ENCODE measurements at regions not wholly inside any gene's neighbourhood (a gene's known extent, or its start where the extent isn't known, plus 50 kb on each side); places are given as distances from the start of the nearest gene placed in this dataset.
"Not testable (repeated sequence)": the region's sequence is repeated elsewhere in the genome, so short reads cannot be mapped to it uniquely, and the experiment has no call there.

- not testable (repeated sequence) for H3K9me3 ChIP-seq, H3K4me3 ChIP-seq, H3K36me3 ChIP-seq, H3K27me3 ChIP-seq, DNase-seq
These were observed 612.0 kb downstream of the TTLL7 start for GRCh38 chr1:83386946-83387345.

- not testable (repeated sequence) for H3K9me3 ChIP-seq, H3K4me3 ChIP-seq, H3K27me3 ChIP-seq, H3K36me3 ChIP-seq, DNase-seq
These were observed 615.8 kb downstream of the TTLL7 start for GRCh38 chr1:83383107-83383506.

- not testable (repeated sequence) for H3K36me3 ChIP-seq, H3K9me3 ChIP-seq, DNase-seq, H3K4me3 ChIP-seq, H3K27me3 ChIP-seq
These were observed 625.9 kb downstream of the TTLL7 start for GRCh38 chr1:83373018-83373417.

GRCh38 chr1:83369853-83370252, 629.1 kb downstream of the TTLL7 start:
- H3K9me3 ChIP-seq, H3K36me3 ChIP-seq, H3K27me3 ChIP-seq, DNase-seq, H3K4me3 ChIP-seq: not testable (repeated sequence)

- DNase-seq, H3K27me3 ChIP-seq, H3K4me3 ChIP-seq, H3K9me3 ChIP-seq, H3K36me3 ChIP-seq: not testable (repeated sequence)
These were observed 633.6 kb downstream of the TTLL7 start for GRCh38 chr1:83365320-83365719.

GRCh38 chr1:83345375-83345774, 653.6 kb downstream of the TTLL7 start:
- H3K9me3 ChIP-seq, DNase-seq, H3K27me3 ChIP-seq, H3K4me3 ChIP-seq, H3K36me3 ChIP-seq: not testable (repeated sequence)

GRCh38 chr1:83343767-83344166, 655.2 kb downstream of the TTLL7 start:
- not testable (repeated sequence) for H3K9me3 ChIP-seq, H3K27me3 ChIP-seq, DNase-seq, H3K36me3 ChIP-seq, H3K4me3 ChIP-seq

GRCh38 chr1:83342995-83343394, 655.9 kb downstream of the TTLL7 start:
- not testable (repeated sequence) for H3K9me3 ChIP-seq, H3K36me3 ChIP-seq, H3K27me3 ChIP-seq, DNase-seq, H3K4me3 ChIP-seq

GRCh38 chr1:83332308-83332707, 666.6 kb downstream of the TTLL7 start:
- DNase-seq, H3K27me3 ChIP-seq, H3K36me3 ChIP-seq, H3K4me3 ChIP-seq, H3K9me3 ChIP-seq: not testable (repeated sequence)

GRCh38 chr1:83318366-83318765, 680.6 kb downstream of the TTLL7 start:
- Histone ChIP-seq H3K36me3 (no peaks in the 10 kb centered on the region), H3K27me3 (no peaks in the 10 kb centered on the region), H3K9me3 (no peaks in the 10 kb centered on the region), H3K4me3 (no peak overlapping the region)
- no peak for DNase-seq

- H3K4me3 ChIP-seq, H3K36me3 ChIP-seq, H3K27me3 ChIP-seq, H3K9me3 ChIP-seq, DNase-seq: not testable (repeated sequence)
These were observed 683.5 kb downstream of the TTLL7 start for GRCh38 chr1:83315446-83315845.

GRCh38 chr1:83310161-83310560, 688.8 kb downstream of the TTLL7 start:
- not testable (repeated sequence) for DNase-seq, H3K36me3 ChIP-seq, H3K9me3 ChIP-seq, H3K4me3 ChIP-seq, H3K27me3 ChIP-seq

- not testable (repeated sequence) for DNase-seq, H3K27me3 ChIP-seq, H3K36me3 ChIP-seq, H3K4me3 ChIP-seq, H3K9me3 ChIP-seq
These were observed 689.9 kb downstream of the TTLL7 start for GRCh38 chr1:83309035-83309434.

- not testable (repeated sequence) for H3K36me3 ChIP-seq, DNase-seq, H3K4me3 ChIP-seq, H3K9me3 ChIP-seq, H3K27me3 ChIP-seq
These were observed 692.1 kb downstream of the TTLL7 start for GRCh38 chr1:83306811-83307210.

- not testable (repeated sequence) for H3K9me3 ChIP-seq, H3K27me3 ChIP-seq, H3K4me3 ChIP-seq, H3K36me3 ChIP-seq, DNase-seq
These were observed 703.3 kb downstream of the TTLL7 start for GRCh38 chr1:83295594-83295993.

- not testable (repeated sequence) for H3K36me3 ChIP-seq, H3K9me3 ChIP-seq, H3K4me3 ChIP-seq, DNase-seq, H3K27me3 ChIP-seq
These were observed 711.5 kb downstream of the TTLL7 start for GRCh38 chr1:83287391-83287790.

GRCh38 chr1:83274656-83275055, 724.3 kb downstream of the TTLL7 start:
- not testable (repeated sequence) for H3K27me3 ChIP-seq, H3K9me3 ChIP-seq, DNase-seq, H3K4me3 ChIP-seq, H3K36me3 ChIP-seq

- not testable (repeated sequence) for H3K27me3 ChIP-seq, DNase-seq, H3K36me3 ChIP-seq
These were observed 726.4 kb downstream of the TTLL7 start for GRCh38 chr1:83272484-83272883.

GRCh38 chr1:83271834-83272233, 727.1 kb downstream of the TTLL7 start:
- not testable (repeated sequence) for H3K4me3 ChIP-seq, DNase-seq, H3K9me3 ChIP-seq, H3K27me3 ChIP-seq, H3K36me3 ChIP-seq

More at GRCh38 chr1:83272484-83272883, 726.4 kb downstream of the TTLL7 start:
- H3K4me3 ChIP-seq, H3K9me3 ChIP-seq: not testable (repeated sequence)

Data from MG63 (cell line).